NCI-H1105 (cell line): ENCODE measurements at regions not wholly inside any gene's neighbourhood (a gene's known extent, or its start where the extent isn't known, plus 50 kb on each side); places are given as distances from the start of the nearest gene placed in this dataset.

ENCODE experiments used
- DNase-seq: peaks from one replicate; lab custom pipeline; 2025; lab: John Stamatoyannopoulos, UW

GRCh38 chr2:12284487-12284886 is 432.2 kb upstream of the TRIB2 start:
- DNase-seq = no peak

DNA sequence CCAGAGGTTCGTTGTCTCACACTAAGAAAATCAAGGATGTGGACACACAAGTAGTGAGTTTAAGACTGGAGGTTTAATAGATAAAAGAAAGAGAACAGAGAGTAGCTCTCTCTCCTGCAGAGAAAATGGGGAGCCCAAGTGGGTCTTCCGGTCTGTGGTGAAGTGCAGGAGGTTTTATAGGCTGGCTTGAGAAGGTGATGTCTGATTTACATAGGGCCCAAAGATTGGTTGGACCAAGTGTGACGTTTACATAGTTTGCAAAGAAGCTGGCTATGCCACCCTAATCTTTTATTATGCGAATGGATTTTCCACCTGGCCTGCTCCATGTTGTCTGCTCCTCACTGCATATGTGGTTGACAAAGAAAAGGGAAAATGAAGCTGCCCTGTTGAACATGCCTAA is 430.4 kb upstream of the TRIB2 start:
- no peak for DNase-seq

DNA sequence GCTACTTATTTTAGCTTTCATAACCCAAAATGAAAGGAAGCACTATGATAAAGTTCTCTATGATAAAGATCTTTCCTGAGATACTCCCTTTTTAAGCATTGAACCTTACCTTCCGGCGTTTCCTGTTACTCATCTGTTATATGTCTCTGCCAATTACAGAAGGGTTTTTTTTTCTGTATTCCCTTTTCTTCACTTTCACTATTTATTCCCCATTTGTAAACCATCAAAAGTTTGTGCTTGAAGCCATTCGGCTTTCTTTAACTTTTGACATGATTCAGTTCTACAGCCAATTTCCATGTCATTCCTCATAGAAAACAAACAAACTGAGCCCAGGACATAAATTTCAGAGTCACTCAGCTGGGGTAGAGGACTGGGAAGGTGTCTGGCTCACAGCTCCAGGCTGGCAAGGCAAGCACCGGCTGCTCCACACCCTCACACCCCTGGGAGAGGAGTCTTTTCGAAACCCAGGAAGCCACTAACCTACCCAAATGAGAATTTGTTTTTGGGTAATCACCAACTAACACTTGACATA is 429.4 kb upstream of the TRIB2 start:
- DNase-seq = no peak

DNA sequence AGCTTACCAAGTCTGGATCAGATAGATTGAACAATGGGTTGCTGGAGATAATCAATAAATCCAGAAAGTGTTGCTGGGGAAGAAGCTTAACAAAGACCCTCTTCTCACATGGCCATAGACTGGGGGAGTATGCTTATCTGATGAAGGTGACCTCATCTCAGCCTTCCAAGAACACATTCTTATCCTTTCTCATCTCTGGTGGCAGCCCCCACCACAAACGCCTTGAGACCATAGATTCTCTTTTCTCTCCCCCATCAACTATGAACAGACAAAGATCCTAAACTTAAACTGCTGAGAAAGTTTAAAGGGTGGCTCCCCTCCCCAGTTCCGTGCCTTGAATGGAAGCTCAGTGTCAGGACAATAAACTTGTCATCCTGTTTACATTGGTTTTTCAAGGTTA is 428.7 kb upstream of the TRIB2 start:
- no peak for DNase-seq

- no peak for DNase-seq
Measured at GRCh38 chr2:12289120-12289802, 427.5 kb upstream of the TRIB2 start.

DNA sequence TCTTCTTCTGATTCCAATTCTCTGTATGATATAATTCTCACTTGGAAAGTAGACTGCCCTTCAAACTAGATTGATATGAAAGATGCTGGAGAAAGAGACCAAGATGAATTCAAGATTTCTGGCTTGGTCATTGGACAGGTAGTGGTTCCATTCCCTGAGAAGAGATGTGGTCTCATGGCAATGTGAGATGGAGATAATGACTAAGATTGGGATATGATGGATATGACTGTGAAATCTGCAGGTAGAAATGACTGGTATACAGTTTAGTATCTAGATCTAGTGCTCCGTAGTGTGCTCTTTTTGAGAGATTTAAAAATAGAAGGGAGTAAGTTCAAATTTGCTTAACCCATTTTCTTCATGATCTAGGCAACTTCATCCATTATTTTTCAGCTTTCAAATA is 425.4 kb upstream of the TRIB2 start:
- no peak for DNase-seq

GRCh38 chr2:12293874-12294273 is 422.9 kb upstream of the TRIB2 start:
- DNase-seq = no peak

DNA sequence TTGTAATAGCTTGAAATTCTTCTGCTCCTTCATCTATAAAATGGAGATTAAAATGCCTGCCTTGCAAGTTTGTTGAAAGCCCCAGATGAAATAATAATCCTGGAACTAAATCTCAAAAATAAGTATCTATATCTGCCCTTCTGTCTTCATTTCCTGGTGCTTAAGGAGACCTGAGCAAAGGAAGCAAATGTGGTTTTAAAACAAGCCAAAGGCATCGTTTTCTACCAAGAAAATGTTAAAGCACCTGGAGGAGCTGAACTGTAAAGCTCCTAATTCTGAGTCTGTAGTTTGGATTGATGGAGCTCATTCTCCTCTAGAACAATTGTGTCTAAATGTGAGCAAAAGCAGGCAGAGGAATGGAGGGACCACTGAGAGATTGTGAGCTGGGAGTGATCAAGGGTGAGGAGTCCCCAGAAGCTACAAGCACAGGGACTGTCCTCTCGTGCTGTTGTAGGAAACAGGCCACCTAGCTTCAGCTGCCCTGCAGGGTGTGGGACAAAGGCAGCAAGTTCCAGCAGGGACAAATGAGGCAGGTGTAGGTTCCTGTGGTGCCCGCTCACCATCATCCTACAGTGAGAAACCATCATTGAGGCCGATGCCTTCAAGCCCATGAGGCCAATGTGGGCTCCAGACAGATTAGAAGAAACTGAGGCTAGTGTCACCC is 420.7 kb upstream of the TRIB2 start:
- no peak for DNase-seq

GRCh38 chr2:12296915-12297314 is 419.8 kb upstream of the TRIB2 start:
- DNase-seq = no peak

DNA sequence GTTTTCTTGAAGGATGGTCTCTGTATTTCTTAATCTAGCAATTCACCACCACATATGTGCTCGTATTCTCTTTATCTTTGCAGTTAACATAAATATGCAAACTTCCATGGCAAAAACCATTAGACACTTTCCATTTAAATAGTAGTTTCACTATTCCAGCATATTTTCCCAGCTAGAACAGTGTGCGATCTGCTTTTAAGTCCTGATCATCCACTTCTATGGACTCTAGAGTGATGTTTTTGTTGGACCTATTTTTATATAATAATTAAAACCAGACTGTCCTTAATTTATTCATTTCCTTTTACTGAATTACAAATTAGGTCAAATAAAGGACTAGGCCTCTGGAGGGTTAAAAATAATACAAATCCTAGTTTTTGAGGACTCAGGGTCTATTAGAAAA is 418.4 kb upstream of the TRIB2 start:
- DNase-seq = no peak

- DNase-seq = no peak
Measured at GRCh38 chr2:12299431-12299830, 417.3 kb upstream of the TRIB2 start.

DNA sequence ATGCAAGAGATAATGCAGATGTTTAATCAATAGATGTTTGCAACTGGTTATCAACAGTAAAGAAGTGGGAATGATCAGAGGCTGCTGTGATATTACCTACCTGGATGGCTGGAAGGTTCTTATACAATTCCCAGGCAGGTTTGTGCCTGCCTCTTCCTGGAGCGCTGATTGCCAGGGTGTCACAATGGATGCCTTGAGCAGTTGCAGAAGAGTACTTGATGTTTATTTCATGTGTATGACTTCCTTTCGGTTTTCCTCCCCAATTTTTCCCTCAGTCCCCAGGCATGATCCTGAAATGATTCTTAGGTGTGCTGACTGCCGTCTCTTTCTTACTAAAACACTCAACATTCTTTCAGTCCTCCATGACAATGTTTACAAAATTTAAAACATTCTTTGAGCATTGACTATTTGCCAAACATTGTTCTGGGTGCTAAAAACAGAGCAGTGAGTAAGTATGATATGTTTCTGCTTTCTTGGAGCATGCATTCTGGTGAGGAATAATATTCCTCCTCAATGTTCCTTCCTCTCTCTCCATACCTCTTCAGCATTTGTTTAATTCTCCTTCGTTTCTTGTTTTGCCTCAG is 416.6 kb upstream of the TRIB2 start:
- DNase-seq = no peak

- no peak for DNase-seq
Measured at GRCh38 chr2:12300927-12301326, 415.8 kb upstream of the TRIB2 start.

DNA sequence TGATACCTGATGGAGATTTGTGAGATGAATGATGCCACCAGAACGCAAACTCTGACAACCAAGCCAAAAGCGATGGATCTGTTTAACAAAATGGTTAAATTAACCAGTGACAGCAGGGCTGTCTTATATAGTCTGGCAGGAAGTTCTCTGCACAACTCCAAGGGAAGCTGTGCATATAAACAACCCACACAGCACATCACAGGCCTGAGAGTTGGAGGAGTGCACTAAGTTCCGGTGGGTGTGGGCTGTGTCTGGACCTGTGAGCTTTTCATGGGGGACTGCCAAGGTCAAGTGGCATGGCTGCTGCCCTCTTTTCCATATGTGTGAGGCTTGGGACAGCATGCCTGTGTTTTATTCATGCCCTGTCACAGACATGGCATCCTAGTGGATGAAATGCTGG is 414.6 kb upstream of the TRIB2 start:
- no peak for DNase-seq

DNA sequence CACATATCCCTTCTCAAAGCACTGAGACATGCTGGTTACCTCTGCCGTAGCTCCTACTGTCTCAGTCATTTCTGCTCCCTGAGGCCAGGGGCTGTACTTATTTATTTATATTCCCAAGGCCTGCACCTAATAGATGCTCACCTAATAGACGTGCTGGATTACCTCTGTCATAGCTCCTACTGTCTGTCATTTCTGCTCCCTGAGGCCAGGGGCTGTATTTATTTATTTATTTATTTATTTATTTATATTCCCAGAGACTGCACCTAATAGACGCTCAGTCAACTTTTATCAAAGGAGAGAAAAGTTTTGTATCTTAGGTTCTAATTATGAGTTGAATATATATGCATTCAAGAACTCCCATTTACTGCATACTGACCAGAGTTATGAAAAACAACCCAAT is 414.0 kb upstream of the TRIB2 start:
- no peak for DNase-seq

- no peak for DNase-seq
Measured at GRCh38 chr2:12303181-12304030, 413.3 kb upstream of the TRIB2 start.

DNA sequence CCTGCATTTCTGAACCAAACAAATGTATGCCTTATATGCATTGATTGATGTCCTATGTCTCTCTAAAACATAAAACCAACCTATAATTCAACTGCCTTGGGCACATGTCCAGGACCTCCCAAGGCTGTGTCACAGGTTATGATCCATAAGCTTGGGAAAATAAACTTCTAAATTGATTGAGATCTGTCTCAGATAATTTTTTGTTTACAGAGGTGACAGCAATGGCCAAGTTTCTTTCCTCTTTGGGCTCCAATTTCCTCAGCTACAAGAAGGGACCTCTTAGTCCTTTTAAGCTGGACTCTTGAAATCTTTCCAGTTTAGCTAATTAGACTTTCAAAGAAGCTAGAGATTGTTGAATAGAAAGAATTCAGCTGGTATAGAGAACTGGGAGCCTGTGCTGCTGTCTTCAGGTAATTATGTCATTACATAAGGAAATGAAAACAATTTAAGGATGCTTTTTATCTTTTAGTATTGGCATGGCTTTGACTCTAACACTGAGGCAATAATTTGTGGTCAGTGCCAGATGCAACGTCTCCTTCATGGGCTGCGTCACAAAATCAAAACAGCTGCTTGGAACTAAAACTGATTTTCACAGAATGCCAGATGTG is 412.1 kb upstream of the TRIB2 start:
- DNase-seq = peak; percentile 30

DNA sequence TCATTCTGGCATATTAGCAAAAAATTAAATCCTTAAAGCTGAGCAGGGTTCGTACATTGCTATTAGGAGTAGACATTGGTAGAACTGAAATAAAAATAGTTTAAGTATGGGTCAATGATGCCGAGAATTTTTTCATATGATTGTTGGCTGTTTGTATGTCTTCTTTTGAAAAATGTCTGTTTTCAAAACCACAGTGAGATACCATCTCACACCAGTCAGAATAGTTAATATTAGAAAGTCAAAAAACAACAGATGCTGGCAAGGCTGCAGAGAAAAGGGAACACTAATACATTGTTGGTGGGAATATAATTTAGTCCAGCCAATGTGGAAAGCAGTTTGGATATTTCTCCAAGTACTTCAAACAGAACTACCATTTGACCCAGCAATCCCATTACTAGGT is 410.8 kb upstream of the TRIB2 start:
- DNase-seq = no peak

- DNase-seq = no peak
Measured at GRCh38 chr2:12310399-12310798, 406.3 kb upstream of the TRIB2 start.

GRCh38 chr2:12313445-12314126 is 403.1 kb upstream of the TRIB2 start:
- no peak for DNase-seq

- no peak for DNase-seq
Measured at GRCh38 chr2:12314127-12314760, 402.5 kb upstream of the TRIB2 start.
